ELF-1 (cell line): ENCODE measurements at regions not wholly inside any gene's neighbourhood (a gene's known extent, or its start where the extent isn't known, plus 50 kb on each side); places are given as distances from the start of the nearest gene placed in this dataset.

Source experiments
- DNase-seq: peaks from one replicate; pipeline ENCODE4 v3.0.0-alpha.2; 2016; ENCODE audit warnings: low read depth, low spot score

- no peak for DNase-seq
Measured at GRCh38 chr2:221203125-221203524, 369.0 kb downstream of the EPHA4 start.

DNA sequence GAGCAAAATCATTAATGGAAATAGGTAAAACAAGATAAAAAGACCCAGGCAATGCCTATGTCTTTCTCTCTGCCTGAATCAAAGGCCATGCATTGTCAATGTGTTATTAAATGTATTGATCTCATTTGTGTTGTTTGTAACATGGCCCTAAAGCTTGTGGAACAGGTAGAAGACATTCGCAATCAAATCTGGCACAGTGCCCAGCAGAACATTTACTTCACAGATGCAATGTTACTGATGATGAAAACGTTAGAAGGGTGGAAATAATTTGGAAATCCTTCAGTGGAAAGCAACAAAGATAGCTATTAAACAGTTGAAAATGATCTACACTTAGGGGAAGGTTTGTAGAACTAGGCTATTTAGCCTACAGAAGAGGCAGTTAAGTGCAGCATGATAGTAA is 368.2 kb downstream of the EPHA4 start:
- no peak for DNase-seq

DNA sequence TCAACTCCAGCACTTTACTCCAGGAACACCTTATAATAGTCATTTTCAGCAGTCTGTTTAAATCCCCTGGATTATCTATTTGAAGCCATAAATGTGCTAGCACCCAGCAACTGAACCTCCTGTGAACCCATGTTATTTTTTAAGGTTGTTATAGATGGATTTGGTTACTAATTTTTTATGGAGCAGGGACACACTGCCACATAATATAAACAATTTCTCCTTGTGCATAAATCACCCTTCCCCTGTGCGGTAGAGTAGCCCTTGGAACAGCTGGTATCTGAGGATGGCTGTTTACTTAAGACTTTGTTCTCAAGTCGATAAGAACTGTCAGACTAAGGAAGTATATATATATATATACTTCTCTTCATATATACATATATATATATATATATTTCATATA is 367.4 kb downstream of the EPHA4 start:
- DNase-seq = no peak

DNA sequence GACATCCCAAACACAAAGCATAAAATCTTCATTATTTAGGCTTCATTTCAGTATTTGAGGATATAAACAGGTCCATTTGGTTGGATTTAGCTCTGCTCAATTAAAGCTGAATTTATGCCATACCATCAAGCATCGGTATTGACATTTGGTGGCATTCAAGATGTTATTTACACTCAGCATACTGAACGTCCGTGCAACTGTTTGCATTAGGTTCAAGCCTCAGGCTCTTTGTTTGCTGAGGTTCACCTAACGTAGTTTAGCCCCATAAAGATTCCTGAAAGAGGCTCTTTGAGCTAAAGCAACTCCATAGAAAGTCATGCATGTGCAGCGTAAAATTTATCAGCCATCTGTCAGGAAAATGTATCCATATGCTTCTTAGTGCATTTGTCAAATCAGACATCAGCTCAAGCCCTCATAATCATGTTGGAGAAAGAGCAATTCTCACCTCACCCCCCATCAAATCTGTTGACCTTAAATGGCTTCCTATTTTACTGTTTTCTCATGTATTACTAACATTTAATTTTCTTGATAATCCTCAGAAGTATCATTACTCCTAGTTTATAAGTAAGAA is 366.9 kb downstream of the EPHA4 start:
- DNase-seq = no peak

DNA sequence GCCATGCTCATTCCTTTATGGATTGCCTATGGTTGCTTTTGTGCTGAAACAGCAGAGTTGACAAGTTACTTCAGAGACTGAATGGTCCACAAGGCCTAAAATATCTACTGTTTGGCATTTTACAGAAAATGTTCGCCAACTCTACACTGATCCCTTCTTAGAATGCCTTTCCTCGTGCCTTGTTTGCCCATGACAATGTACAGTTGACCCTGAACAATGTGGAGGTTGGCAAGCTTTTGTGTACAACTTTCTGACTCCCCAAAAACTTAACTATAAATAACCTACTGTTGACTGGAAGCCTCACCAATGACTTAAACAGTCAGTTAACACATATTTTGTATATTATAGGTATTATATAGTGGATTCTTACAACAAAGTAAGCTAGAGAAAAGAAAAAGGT is 361.4 kb downstream of the EPHA4 start:
- no peak for DNase-seq

GRCh38 chr2:221211653-221212052 is 360.5 kb downstream of the EPHA4 start:
- no peak for DNase-seq

DNA sequence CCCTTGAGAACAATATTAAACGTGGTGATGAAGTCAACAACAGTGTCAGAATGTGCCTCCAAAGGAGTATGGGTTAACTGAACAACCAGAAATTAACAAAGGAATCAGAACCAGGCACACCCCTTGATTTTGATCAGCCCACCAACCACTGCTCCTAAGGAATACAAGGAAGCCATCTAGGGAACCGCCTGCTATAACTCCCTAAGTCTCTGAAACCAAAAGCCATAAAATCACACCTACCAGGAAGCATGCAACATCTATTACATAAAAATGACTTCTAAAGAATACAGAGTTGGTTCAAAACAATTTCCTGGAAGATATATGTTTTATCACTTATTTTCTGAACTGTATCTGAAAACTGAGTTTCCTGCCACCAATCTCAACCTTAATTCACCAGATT is 360.0 kb downstream of the EPHA4 start:
- DNase-seq = no peak

DNA sequence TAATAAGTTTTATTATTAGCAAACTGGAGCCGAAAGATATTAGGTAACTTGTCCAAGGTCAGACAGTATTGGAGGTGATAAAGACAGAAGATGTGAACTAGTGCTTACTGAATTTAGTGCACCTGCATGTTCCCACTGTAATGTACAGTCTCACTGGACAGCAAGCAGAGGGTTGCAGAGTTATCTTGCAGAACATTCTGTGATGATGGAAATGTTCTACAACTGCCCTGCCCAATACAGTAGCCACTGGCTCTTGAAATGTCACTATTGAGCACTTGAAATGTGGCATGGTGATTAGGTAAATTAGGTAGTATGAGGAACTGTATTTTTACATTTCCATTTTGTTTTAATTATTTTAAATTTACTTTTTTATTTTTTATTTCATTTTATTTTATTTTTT is 356.6 kb downstream of the EPHA4 start:
- DNase-seq = no peak

- DNase-seq = no peak
Measured at GRCh38 chr2:221216636-221217035, 355.5 kb downstream of the EPHA4 start.

- DNase-seq = no peak
Measured at GRCh38 chr2:221225752-221226151, 346.4 kb downstream of the EPHA4 start.

- no peak for DNase-seq
Measured at GRCh38 chr2:221228214-221228769, 343.8 kb downstream of the EPHA4 start.

DNA sequence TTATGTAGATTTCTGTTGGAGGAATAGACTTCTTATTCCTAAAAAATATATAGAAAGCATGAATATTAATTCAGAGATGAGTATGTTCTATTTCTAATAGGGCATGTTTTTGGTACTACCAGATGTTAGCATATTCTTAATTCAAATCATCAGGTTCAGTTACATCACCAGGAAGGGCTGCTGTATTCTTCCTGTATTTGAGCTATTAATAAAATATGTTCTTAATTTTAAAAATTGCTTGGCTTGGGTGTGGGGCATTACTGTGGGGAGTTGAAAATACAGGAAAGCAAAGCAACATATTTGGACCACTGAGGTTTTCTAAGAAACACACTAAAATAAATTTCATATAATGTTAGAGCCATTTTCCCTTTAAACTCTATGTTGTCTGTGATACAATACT is 343.0 kb downstream of the EPHA4 start:
- DNase-seq = no peak

GRCh38 chr2:221231511-221231910 is 340.6 kb downstream of the EPHA4 start:
- no peak for DNase-seq

- no peak for DNase-seq
Measured at GRCh38 chr2:221235941-221236340, 336.2 kb downstream of the EPHA4 start.

GRCh38 chr2:221241072-221241471 is 331.0 kb downstream of the EPHA4 start:
- no peak for DNase-seq

- DNase-seq = no peak
Measured at GRCh38 chr2:221243771-221244170, 328.3 kb downstream of the EPHA4 start.

GRCh38 chr2:221245045-221245444 is 327.1 kb downstream of the EPHA4 start:
- no peak for DNase-seq

GRCh38 chr2:221245772-221246171 is 326.3 kb downstream of the EPHA4 start:
- DNase-seq = no peak

GRCh38 chr2:221254299-221254698 is 317.8 kb downstream of the EPHA4 start:
- DNase-seq = peak; percentile 24

GRCh38 chr2:221255862-221256261 is 316.2 kb downstream of the EPHA4 start:
- peak; percentile 47 for DNase-seq

DNA sequence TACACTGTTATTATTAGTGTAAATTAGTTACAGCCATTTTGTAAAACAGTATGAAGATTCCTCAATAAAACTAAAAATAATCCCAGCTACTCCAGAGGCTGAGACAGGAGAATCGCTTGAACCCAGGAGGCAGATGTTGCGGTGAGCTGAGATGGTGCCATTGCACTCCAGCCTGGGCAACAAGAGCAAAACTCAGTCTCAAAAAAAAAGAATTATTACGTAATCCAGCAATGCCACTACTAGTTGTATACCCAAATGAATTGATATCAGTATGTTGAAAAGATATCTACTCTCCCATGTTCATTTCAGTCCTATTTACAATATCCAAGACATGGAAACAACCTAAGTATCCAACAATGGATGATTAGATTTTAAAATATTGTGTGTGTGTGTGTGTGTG is 313.6 kb downstream of the EPHA4 start:
- DNase-seq = no peak

GRCh38 chr2:221262651-221263050 is 309.5 kb downstream of the EPHA4 start:
- DNase-seq = peak; percentile 44

DNA sequence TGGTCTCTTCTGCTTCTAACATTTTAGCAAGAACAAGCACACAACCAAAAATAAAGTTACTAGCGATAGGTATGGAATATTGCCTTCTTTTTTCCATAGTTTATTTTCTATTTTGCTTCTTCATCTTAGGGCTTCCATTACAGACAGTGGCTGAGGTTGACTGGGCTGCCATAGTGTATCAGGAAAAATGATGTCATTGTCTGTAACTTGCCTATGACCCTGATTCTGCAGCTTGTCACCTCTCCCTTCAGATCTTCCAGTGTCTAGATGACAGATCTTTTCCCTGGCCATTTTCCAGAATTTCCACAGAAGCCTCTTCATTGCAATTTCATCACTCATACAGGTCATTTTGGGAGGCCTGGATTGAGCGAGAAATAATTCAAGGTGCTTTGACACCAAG is 308.5 kb downstream of the EPHA4 start:
- DNase-seq = no peak

DNA sequence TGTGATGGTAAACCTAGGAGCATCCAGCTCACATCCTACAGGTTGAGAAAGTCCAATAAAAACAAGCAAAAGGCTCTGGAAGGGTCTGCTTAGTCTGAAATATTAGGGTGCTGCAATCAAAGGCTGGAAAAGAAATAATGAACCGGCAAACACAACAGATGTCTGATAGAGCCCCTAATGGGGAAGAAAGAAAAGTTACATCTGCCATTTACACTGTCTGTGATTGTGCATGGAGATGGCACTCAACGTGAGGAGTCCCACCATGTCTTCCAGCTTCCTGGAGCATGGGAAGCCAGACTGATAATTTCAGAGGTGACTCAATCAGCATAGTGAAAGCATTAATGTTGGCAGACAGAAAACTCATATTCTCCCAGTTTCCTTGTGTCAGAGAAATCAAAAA is 307.8 kb downstream of the EPHA4 start:
- no peak for DNase-seq
